Left lung (tissue), 4 donors: ENCODE measurements at regions not wholly inside any gene's neighbourhood (a gene's known extent, or its start where the extent isn't known, plus 50 kb on each side); places are given as distances from the start of the nearest gene placed in this dataset.
"Not testable (repeated sequence)": the region's sequence is repeated elsewhere in the genome, so short reads cannot be mapped to it uniquely, and the experiment has no call there.

ENCODE experiments used
- ATAC-seq: fragments of 200-7000 bp; cut with Tn5 transposase; one replicate; pipeline ENCODE4 v1.9.1; 2020; ENCODE audit warnings: moderate library complexity
- DNase-seq, 4 donors: peaks; one replicate each; pipeline ENCODE4 v3.0.0-alpha.2; 2013 to 2020
- H3K27ac ChIP-seq, 2 donors: fragments of 200-600 bp; sonication (generic) in 1 of 2; one replicate each; pipeline versions ENCODE4 v1.5.0 to v1.8.0; 2020 to 2021
- H3K27me3 ChIP-seq, 2 donors: fragments of 200-600 bp; sonication (generic) in 1 of 2; one replicate each; pipeline versions ENCODE4 v1.5.0 to v1.8.0; 2020 to 2021
- H3K36me3 ChIP-seq, 2 donors: fragments of 200-600 bp; sonication (generic) in 1 of 2; one replicate each; pipeline versions ENCODE4 v1.5.0 to v1.8.0; 2020 to 2021
- H3K4me1 ChIP-seq, 2 donors: fragments of 200-600 bp; one replicate each; pipeline ENCODE4 v1.8.0; 2021
- H3K4me3 ChIP-seq, 2 donors: fragments of 200-600 bp; sonication (generic) in 1 of 2; one replicate each; pipeline versions ENCODE4 v1.5.0 to v1.8.0; 2020 to 2021; ENCODE audit warnings: mild to moderate bottlenecking in 1 of 2
- H3K9me3 ChIP-seq, 2 donors: fragments of 200-600 bp; sonication (generic) in 1 of 2; one replicate each; pipeline versions ENCODE4 v1.5.0 to v1.8.0; 2020 to 2021
- intact Hi-C, 2 donors: fragments of 100-400 bp; cut with DNase I; formaldehyde crosslinking; loops; one replicate each; pipeline versions ENCODE4 v1.11.2 to v1.14.2; 2022
- TF ChIP-seq, protein P1 (sequence below), 2 donors: fragments of 200-600 bp; sonication (generic) in 1 of 2; IDR thresholded peaks; one replicate each; pipeline versions ENCODE4 v1.5.0 to v1.8.0; 2021; ENCODE audit warnings: antibody characterized with exemption in 2 of 2
- donor health status: DM: no; HTN: yes; CAD: no.
- donor health status: DM: no; HTN: no; CAD: no.

DNA sequence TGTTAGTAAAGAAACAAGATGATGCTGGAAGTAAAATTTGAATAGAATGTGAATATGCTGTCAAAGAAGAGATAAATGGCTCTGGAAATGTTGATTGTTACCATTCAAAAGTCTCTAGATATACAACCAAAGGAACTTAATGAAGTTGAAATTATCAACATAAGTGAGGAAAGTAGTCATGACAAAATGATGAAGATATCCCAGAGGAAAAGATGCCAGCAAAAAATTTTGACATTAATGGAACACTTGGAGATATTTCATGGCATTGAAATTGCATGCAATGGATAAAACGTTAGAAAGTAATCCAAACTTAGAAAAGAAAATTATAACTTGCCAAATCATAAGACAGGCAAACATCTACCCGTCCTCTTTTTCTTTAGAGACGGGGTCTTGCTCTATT, 154.5 kb upstream of the OLFM3 start:
- Histone ChIP-seq H3K27ac (no peak overlapping the region), H3K27me3 (no peaks in the 10 kb centered on the region), H3K4me3 (no peak overlapping the region), H3K36me3 (no peaks in the 10 kb centered on the region), H3K9me3 (no peaks in the 10 kb centered on the region), H3K4me1 (no peaks in the 10 kb centered on the region)
- ATAC-seq: no peak
- intact Hi-C loops: no loop called here
- DNase-seq: no peak
- TF ChIP-seq, protein P1, sequence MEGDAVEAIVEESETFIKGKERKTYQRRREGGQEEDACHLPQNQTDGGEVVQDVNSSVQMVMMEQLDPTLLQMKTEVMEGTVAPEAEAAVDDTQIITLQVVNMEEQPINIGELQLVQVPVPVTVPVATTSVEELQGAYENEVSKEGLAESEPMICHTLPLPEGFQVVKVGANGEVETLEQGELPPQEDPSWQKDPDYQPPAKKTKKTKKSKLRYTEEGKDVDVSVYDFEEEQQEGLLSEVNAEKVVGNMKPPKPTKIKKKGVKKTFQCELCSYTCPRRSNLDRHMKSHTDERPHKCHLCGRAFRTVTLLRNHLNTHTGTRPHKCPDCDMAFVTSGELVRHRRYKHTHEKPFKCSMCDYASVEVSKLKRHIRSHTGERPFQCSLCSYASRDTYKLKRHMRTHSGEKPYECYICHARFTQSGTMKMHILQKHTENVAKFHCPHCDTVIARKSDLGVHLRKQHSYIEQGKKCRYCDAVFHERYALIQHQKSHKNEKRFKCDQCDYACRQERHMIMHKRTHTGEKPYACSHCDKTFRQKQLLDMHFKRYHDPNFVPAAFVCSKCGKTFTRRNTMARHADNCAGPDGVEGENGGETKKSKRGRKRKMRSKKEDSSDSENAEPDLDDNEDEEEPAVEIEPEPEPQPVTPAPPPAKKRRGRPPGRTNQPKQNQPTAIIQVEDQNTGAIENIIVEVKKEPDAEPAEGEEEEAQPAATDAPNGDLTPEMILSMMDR (IDR thresholded peaks at IDR 0.05): no peak

DNA sequence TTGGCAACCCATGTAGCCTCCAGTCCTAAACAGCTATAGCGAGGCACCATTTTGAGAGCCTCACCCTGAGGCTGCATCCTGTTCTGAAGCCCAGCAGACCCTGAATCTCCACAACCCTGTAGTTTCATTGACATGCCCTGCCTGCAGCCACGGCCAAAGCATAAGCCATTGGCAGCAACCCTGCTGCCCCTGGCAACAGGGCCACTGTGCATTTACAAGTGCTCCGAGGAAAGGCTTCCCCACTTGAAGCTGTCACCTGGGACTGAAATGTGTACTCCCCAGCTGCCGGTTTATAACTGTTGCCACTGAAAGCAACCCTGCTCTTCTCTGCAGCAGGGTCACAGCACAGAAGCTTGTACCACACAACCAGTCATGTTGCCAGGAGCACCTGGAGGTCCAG, 124.2 kb upstream of the OLFM3 start:
- intact Hi-C loops: no loop called here
- H3K27me3 ChIP-seq: no peaks in the 10 kb centered on the region
- H3K36me3 ChIP-seq: no peaks in the 10 kb centered on the region
- H3K4me1 ChIP-seq: no peaks in the 10 kb centered on the region
- no peak overlapping the region for H3K4me3 ChIP-seq
- no peak overlapping the region for H3K27ac ChIP-seq
- DNase-seq (no peak), ATAC-seq (no peak)
- no peaks in the 10 kb centered on the region for H3K9me3 ChIP-seq
- TF ChIP-seq, protein P1 (IDR thresholded peaks at IDR 0.05): no peak

DNA sequence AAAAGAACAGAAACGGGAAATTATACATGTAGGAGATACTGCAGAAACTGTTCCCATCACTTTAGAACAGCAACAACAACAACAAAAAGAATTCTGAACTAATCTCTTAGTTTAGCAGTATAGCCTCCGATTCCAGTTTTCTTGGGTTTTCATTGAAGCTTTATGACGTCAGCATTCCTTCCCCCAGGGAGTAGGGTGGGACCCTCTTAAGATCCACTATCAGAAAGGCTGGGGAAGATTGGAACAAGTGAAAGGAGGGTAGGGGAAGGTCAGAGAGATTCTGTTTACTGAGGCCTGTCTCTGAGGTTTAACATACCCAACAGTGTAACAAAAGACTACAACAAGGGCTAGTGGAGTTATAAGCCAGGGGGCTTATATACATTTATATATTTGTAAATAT, 121.4 kb upstream of the OLFM3 start:
- intact Hi-C loops: no loop called here
- Histone ChIP-seq H3K9me3 (no peaks in the 10 kb centered on the region), H3K27me3 (no peaks in the 10 kb centered on the region), H3K36me3 (no peaks in the 10 kb centered on the region), H3K4me3 (no peak overlapping the region), H3K27ac (no peak overlapping the region), H3K4me1 (no peaks in the 10 kb centered on the region)
- TF ChIP-seq, protein P1 (IDR thresholded peaks at IDR 0.05): no peak
- ATAC-seq (no peak), DNase-seq (no peak)

DNA sequence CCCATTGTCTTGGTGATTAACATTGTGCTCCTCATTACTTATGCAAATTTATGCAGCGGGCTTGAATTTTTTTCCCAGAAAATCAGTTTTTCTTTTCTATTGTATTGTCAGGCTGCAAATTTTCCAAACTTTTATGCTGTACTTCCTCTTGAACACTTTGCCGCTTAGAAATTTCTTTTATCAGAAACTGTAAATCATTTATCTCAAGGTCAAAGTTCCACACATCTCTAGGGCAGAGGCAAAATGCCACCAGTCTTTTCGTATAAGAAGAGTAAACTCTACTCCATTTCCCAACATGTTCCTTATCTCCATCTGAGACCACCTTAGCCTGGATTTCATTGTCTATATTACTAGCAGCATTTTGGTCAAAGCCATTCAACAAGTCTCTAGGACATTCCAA, 113.9 kb upstream of the OLFM3 start:
- Histone ChIP-seq H3K9me3 (peaks cover 0 to 11% of the 10 kb centered on the region in 2 donors), H3K27ac (no peak overlapping the region), H3K4me1 (no peaks in the 10 kb centered on the region), H3K4me3 (no peak overlapping the region), H3K36me3 (no peaks in the 10 kb centered on the region), H3K27me3 (no peaks in the 10 kb centered on the region)
- TF ChIP-seq, protein P1 (IDR thresholded peaks at IDR 0.05): no peak
- ATAC-seq: no peak
- no peak for DNase-seq
- intact Hi-C loops: no loop called here

DNA sequence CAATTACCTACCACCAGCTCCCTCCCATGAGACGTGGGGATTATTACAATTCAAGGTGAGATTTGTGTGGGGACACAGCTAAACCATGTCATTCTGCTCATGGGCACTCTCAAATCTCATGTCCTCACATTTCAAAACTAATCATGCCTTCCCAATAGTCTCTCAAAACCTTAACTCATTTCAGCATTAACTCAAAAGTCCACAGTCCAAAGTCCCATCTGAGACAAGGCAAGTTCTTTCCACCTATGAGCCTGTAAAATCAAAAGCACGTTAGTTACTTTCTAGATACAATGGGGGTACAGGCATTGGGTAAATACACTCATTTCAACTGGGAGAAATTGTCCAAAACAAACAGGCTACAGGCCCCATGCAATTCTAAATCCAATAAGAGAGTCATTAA, 112.8 kb upstream of the OLFM3 start:
- H3K27me3 ChIP-seq, H3K36me3 ChIP-seq, DNase-seq, H3K4me3 ChIP-seq, H3K27ac ChIP-seq, intact Hi-C loops, H3K4me1 ChIP-seq, ATAC-seq: not testable (repeated sequence)
- peaks cover 0 to 11% of the 10 kb centered on the region in 2 donors for H3K9me3 ChIP-seq

DNA sequence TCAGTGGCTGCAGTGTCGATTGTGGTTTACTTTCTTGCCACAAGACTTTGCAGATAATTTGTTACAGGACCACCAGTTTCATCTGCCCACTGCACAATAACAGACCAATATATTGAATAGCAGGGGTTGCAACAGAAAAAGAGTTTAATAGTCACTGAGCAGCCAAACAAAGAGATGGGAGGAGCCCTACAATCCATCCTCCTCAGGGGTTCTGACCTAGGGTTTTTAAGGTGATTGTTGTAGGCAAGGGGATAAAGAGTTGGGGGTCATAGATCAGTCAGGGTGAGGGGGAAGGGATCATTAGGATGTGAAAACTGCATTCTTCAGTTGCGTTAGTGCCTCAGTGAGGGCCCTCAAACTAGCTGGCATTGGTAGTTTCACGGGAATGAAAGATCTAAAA, 110.7 kb upstream of the OLFM3 start:
- no peak overlapping the region for H3K27ac ChIP-seq
- DNase-seq (no peak), ATAC-seq (no peak)
- no peaks in the 10 kb centered on the region for H3K36me3 ChIP-seq
- intact Hi-C loops: no loop called here
- no peaks in the 10 kb centered on the region for H3K4me1 ChIP-seq
- TF ChIP-seq, protein P1 (IDR thresholded peaks at IDR 0.05): no peak
- H3K4me3 ChIP-seq: no peak overlapping the region
- H3K9me3 ChIP-seq: peaks cover 0 to 11% of the 10 kb centered on the region in 2 donors
- H3K27me3 ChIP-seq: no peaks in the 10 kb centered on the region
